HepG2 (cell line): ENCODE measurements at regions not wholly inside any gene's neighbourhood (a gene's known extent, or its start where the extent isn't known, plus 50 kb on each side); places are given as distances from the start of the nearest gene placed in this dataset.

ENCODE experiments used
- ERF ChIP-seq: IDR thresholded peaks from 2 replicates; pipeline ENCODE4 v1.6.1; 2018; ENCODE audit warnings: missing biosample characterization, missing genetic modification reagents
- KDM2A ChIP-seq: sonication (generic); formaldehyde crosslinking; IDR thresholded peaks from 2 replicates; pipeline ENCODE4 v1.4.0; 2020; ENCODE audit warnings: low read depth, missing genetic modification reagents, borderline replicate concordance
- PHF8 ChIP-seq: sonication (generic); formaldehyde crosslinking; IDR thresholded peaks from 2 replicates; pipeline ENCODE4 v1.5.0; 2020; ENCODE audit warnings: missing genetic modification reagents
- SIN3B ChIP-seq: fragments of 150-350 bp; IDR thresholded peaks from 2 replicates; pipeline ENCODE4 v1.6.1; 2014; ENCODE audit warnings: low read length
- ZNF318 ChIP-seq: sonication (generic); formaldehyde crosslinking; IDR thresholded peaks from 2 replicates; pipeline ENCODE4 v1.4.0; 2020; ENCODE audit warnings: mild to moderate bottlenecking, missing genetic modification reagents
- ZNF407 ChIP-seq: sonication (generic); formaldehyde crosslinking; IDR thresholded peaks from one replicate; pipeline ENCODE4 v1.5.1; 2020; ENCODE audit warnings: mild to moderate bottlenecking, missing genetic modification reagents; ENCODE audit errors: not compliant biosample characterization
- ZNF496 ChIP-seq: sonication (generic); formaldehyde crosslinking; IDR thresholded peaks from 2 replicates; pipeline ENCODE4 v1.8.1; 2023; ENCODE audit warnings: mild to moderate bottlenecking, moderate library complexity, missing genetic modification reagents; ENCODE audit not compliant: insufficient replicate concordance
- ZNF569 ChIP-seq: sonication (generic); formaldehyde crosslinking; IDR thresholded peaks from 2 replicates; pipeline ENCODE4 v1.5.0; 2020; ENCODE audit warnings: mild to moderate bottlenecking, missing genetic modification reagents, moderate library complexity, borderline replicate concordance
- ZNF580 ChIP-seq: IDR thresholded peaks from 2 replicates; pipeline ENCODE4 v1.6.1; 2016; ENCODE audit warnings: low read depth, borderline replicate concordance
- ZNF883 ChIP-seq: sonication (generic); formaldehyde crosslinking; IDR thresholded peaks from 2 replicates; pipeline ENCODE4 v1.5.1; 2020; ENCODE audit warnings: mild to moderate bottlenecking, missing genetic modification reagents; ENCODE audit errors: not compliant biosample characterization

- TF ChIP-seq ZNF407 (CRISPR knock-in tag) (no peak), KDM2A (no peak), ZNF580 (CRISPR knock-in tag) (no peak), ZNF569 (CRISPR knock-in tag) (no peak), PHF8 (CRISPR knock-in tag) (no peak), ZNF318 (no peak), ERF (CRISPR knock-in tag) (no peak), SIN3B (no peak), ZNF496 (CRISPR knock-in tag) (no peak), ZNF883 (no peak)
Observed at GRCh38 chr5:117191251-117191650, 616.6 kb upstream of the SEMA6A start (continued).
